H1 (cell line): ENCODE measurements at regions not wholly inside any gene's neighbourhood (a gene's known extent, or its start where the extent isn't known, plus 50 kb on each side); places are given as distances from the start of the nearest gene placed in this dataset.

Experiments
- CTCF ChIA-PET: fragments of 300-600 bp; sonication (Branson Sonifier 250); formaldehyde crosslinking; loops from one replicate; lab custom pipeline; 2021; ENCODE audit not compliant: partially characterized antibody; lab: Charles Lee
- POLR2A ChIA-PET: fragments of 300-600 bp; sonication (Branson Sonifier 250); formaldehyde crosslinking; loops from one replicate; lab custom pipeline; 2021; ENCODE audit warnings: inconsistent platforms; ENCODE audit not compliant: partially characterized antibody; lab: Charles Lee
- DNase-seq, 2 experiments: peaks; one replicate each; pipeline versions ENCODE4 v3.0.0 to v3.0.0-alpha.2; 2010 to 2022; ENCODE audit warnings: low spot score in 2 of 2, low read depth in 1 of 2, mixed read lengths in 1 of 2
- FAIRE-seq: peaks from 2 replicates; lab custom pipeline; 2011; peaks lifted over from hg19 to GRCh38; lab: Jason Lieb, UNC
- H2AFZ ChIP-seq: 2 replicates; pipeline ENCODE4 v1.8.1; 2012; ENCODE audit warnings: low read length, inconsistent platforms
- H2AK5ac ChIP-seq: 2 replicates; pipeline ENCODE4 v1.6.1; 2013; ENCODE audit warnings: low read depth, low read length
- H2BK120ac ChIP-seq: replicated peaks from 2 replicates; pipeline ENCODE3; 2013; ENCODE audit warnings: low read depth, low read length, inconsistent platforms
- H2BK12ac ChIP-seq: 2 replicates; pipeline ENCODE4 v1.6.1; 2013; ENCODE audit warnings: low read depth, low read length
- H2BK15ac ChIP-seq: 2 replicates; pipeline ENCODE4 v1.6.1; 2013; ENCODE audit warnings: low read length
- H2BK20ac ChIP-seq: 2 replicates; pipeline ENCODE4 v1.6.1; 2013; ENCODE audit warnings: low read length
- H2BK5ac ChIP-seq: 2 replicates; pipeline ENCODE4 v1.6.1; 2013; ENCODE audit warnings: low read depth, low read length
- H3K14ac ChIP-seq: 2 replicates; pipeline ENCODE4 v1.6.1; 2013; ENCODE audit warnings: inconsistent platforms; ENCODE audit not compliant: insufficient read length
- H3K18ac ChIP-seq: 2 replicates; pipeline ENCODE4 v1.6.1; 2013; ENCODE audit warnings: low read length; ENCODE audit errors: extremely low read depth
- H3K23ac ChIP-seq: 2 replicates; pipeline ENCODE4 v1.6.1; 2013; ENCODE audit warnings: inconsistent platforms; ENCODE audit not compliant: insufficient read length
- H3K23me2 ChIP-seq: 2 replicates; pipeline ENCODE4 v1.6.1; 2013; ENCODE audit warnings: low read depth, low read length
- H3K27ac ChIP-seq: 2 replicates; pipeline ENCODE4 v1.6.1; 2011; ENCODE audit warnings: low read depth, low read length, inconsistent platforms
- H3K27me3 ChIP-seq, 4 experiments: replicated peaks in 1 of 4; 1 replicate in 1 of 4; 2 replicates in 3 of 4; pipeline versions ENCODE4 v1.6.1 to v1.8.1; 2011 to 2013; ENCODE audit warnings: low read length in 3 of 4, mild to moderate bottlenecking in 3 of 4, inconsistent platforms in 2 of 4, mixed read lengths in 2 of 4, moderate library complexity in 1 of 4; ENCODE audit not compliant: control insufficient read depth in 3 of 4, insufficient read depth in 3 of 4; ENCODE audit errors: extremely low read depth in 1 of 4
- H3K36me3 ChIP-seq, 4 experiments: 2 replicates each; pipeline versions ENCODE4 v1.6.1 to v1.8.1; 2011 to 2013; ENCODE audit warnings: mild to moderate bottlenecking in 4 of 4, low read length in 3 of 4, moderate library complexity in 2 of 4, control low read depth in 1 of 4, inconsistent platforms in 1 of 4; ENCODE audit not compliant: insufficient read depth in 4 of 4, control insufficient read depth in 2 of 4
- H3K4ac ChIP-seq: replicated peaks from 2 replicates; pipeline ENCODE3; 2013; ENCODE audit warnings: low read length, low read depth, mixed read lengths, inconsistent platforms; ENCODE audit not compliant: insufficient read length
- H3K4me1 ChIP-seq, 4 experiments: replicated peaks in 1 of 4; 1 replicate in 1 of 4; 2 replicates in 3 of 4; pipeline versions ENCODE4 v1.6.1 to v1.8.1; 2011 to 2013; ENCODE audit warnings: low read length in 3 of 4, inconsistent platforms in 2 of 4, mixed read lengths in 1 of 4; ENCODE audit not compliant: insufficient read depth in 4 of 4, control insufficient read depth in 3 of 4
- H3K4me2 ChIP-seq, 2 experiments: 2 replicates each; pipeline versions ENCODE4 v1.6.1 to v1.8.1; 2011 to 2013; ENCODE audit warnings: low read depth in 2 of 2, low read length in 2 of 2, control low read depth in 1 of 2, inconsistent platforms in 1 of 2, mild to moderate bottlenecking in 1 of 2; ENCODE audit not compliant: insufficient read depth in 1 of 2
- H3K4me3 ChIP-seq, 4 experiments: fragments of 200-600, 300-600 bp in 1 of 4; sonication (generic), shearing (Covaris generic), sonication (Bioruptor Twin) in 1 of 4; 2 replicates each; pipeline versions ENCODE4 v1.5.1 to v1.8.1; 2011 to 2016; ENCODE audit warnings: low read length in 4 of 4, low read depth in 3 of 4, control low read depth in 2 of 4, inconsistent platforms in 2 of 4, mild to moderate bottlenecking in 2 of 4, mixed read lengths in 1 of 4, moderate library complexity in 1 of 4; ENCODE audit not compliant: insufficient read depth in 2 of 4; ENCODE audit errors: extremely low read depth in 1 of 4
- H3K56ac ChIP-seq: replicated peaks from 2 replicates; pipeline ENCODE3; 2013; ENCODE audit warnings: low read depth, mild to moderate bottlenecking, mixed read lengths, low read length, inconsistent platforms; ENCODE audit not compliant: insufficient read length
- H3K79me1 ChIP-seq: 2 replicates; pipeline ENCODE4 v1.6.1; 2013; ENCODE audit warnings: low read depth, low read length, control low read depth
- H3K79me2 ChIP-seq, 2 experiments: 2 replicates each; pipeline versions ENCODE4 v1.6.1 to v1.8.1; 2012 to 2013; ENCODE audit warnings: low read length in 2 of 2, mild to moderate bottlenecking in 2 of 2, inconsistent platforms in 1 of 2; ENCODE audit not compliant: insufficient read depth in 2 of 2, control insufficient read depth in 1 of 2
- H3K9ac ChIP-seq, 4 experiments: replicated peaks in 1 of 4; 1 replicate in 1 of 4; 2 replicates in 3 of 4; pipeline versions ENCODE4 v1.6.1 to v1.8.1; 2011 to 2013; ENCODE audit warnings: low read depth in 3 of 4, low read length in 3 of 4, control low read depth in 2 of 4, mild to moderate bottlenecking in 2 of 4, moderate library complexity in 2 of 4, inconsistent platforms in 1 of 4; ENCODE audit errors: extremely low read depth in 1 of 4
- H3K9me3 ChIP-seq, 2 experiments: 2 replicates each; pipeline versions ENCODE4 v1.6.1 to v1.8.1; 2012 to 2013; ENCODE audit warnings: mild to moderate bottlenecking in 2 of 2, moderate library complexity in 2 of 2, control low read depth in 1 of 2, inconsistent platforms in 1 of 2, low read depth in 1 of 2, low read length in 1 of 2, mixed read lengths in 1 of 2; ENCODE audit not compliant: insufficient read depth in 2 of 2
- H4K20me1 ChIP-seq, 2 experiments: replicated peaks in 1 of 2; 2 replicates each; pipeline versions ENCODE3 to v1.8.1; 2011 to 2013; ENCODE audit warnings: inconsistent platforms in 2 of 2, low read length in 2 of 2, mild to moderate bottlenecking in 1 of 2; ENCODE audit not compliant: insufficient read depth in 2 of 2, control insufficient read depth in 1 of 2
- H4K5ac ChIP-seq: 2 replicates; pipeline ENCODE4 v1.6.1; 2013; ENCODE audit warnings: low read length, low read depth, mixed read lengths, inconsistent platforms; ENCODE audit not compliant: insufficient read length
- H4K8ac ChIP-seq: 2 replicates; pipeline ENCODE4 v1.8.0; 2013; ENCODE audit warnings: mild to moderate bottlenecking, moderate library complexity, low read length, inconsistent platforms; ENCODE audit not compliant: insufficient read depth; ENCODE audit errors: extremely low read depth
- H4K91ac ChIP-seq: replicated peaks from 2 replicates; pipeline ENCODE3; 2013; ENCODE audit warnings: low read length, mixed read lengths, inconsistent platforms; ENCODE audit not compliant: insufficient read length
- JUN ChIP-seq: IDR thresholded peaks from 2 replicates; pipeline ENCODE4 v1.6.1; 2011; ENCODE audit warnings: low read depth, mild to moderate bottlenecking, improper control_type of control experiment, low read length
- PHF8 ChIP-seq: fragments of 200-600 bp; sonication (generic); conservative IDR thresholded peaks from 2 replicates; pipeline ENCODE4 v1.7.1; 2012; ENCODE audit warnings: low read depth, mild to moderate bottlenecking, inconsistent platforms, low read length, moderate library complexity
- SIX5 ChIP-seq: IDR thresholded peaks from 2 replicates; pipeline ENCODE4 v1.6.1; 2011; ENCODE audit warnings: mild to moderate bottlenecking, low read depth, low read length
- WGBS, 2 experiments: shearing (Covaris generic) in 1 of 2; methylation state at CpG; one replicate each; pipeline versions ENCODE4 v1.1.6 to v1.1.7; 2013 to 2015; ENCODE audit warnings: low lambda C conversion rate in 2 of 2, mixed read lengths in 2 of 2, inconsistent platforms in 1 of 2, low coverage in 1 of 2, missing lambda C conversion rate in 1 of 2; ENCODE audit not compliant: insufficient replicate concordance in 2 of 2, insufficient coverage in 1 of 2, insufficient read length in 1 of 2; ENCODE audit errors: extremely low coverage in 1 of 2, missing lambda C conversion rate in 1 of 2; 5-methylcytosine and 5-hydroxymethylcytosine counted together
- TF ChIP-seq, protein P1 (sequence below): IDR thresholded peaks from 2 replicates; pipeline ENCODE4 v1.6.1; 2012; ENCODE audit warnings: inconsistent platforms

DNA sequence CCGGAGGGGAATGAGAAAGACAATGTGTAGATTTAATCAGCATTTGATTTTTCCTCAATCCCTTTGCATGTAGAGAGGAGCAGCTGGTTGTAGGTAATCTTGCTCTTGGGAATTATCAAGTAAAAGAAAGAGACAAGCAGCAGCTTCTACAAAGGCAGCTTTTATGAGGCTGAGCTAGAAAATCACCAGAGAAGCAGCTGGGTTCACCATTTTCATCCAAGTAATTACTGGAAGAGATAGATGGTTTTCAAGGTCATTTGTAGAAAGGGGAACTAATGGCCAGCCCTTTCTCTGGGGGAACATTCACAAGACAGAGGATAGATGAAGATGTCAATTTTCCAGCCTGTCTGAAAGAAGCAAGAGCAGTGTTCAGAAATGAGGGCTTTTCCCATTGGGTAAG, 113.0 kb downstream of the RND3 start:
- H4K5ac ChIP-seq, result no peak overlapping the region
- no peak overlapping the region for H3K23ac ChIP-seq
- no peak overlapping the region for H3K4ac ChIP-seq
- no peak overlapping the region for H3K4me3 ChIP-seq
- no peaks in the 10 kb centered on the region for H3K27me3 ChIP-seq
- H4K20me1 ChIP-seq, result no peaks in the 10 kb centered on the region
- no peak overlapping the region for H2AFZ ChIP-seq
- 93% methylated on average over 1 of the region's 1 CpG; no CpG with 5 or more reads in 1 of the 2 experiments for WGBS, 2 experiments
- H2AK5ac ChIP-seq, result no peak overlapping the region
- no peaks in the 10 kb centered on the region for H3K79me1 ChIP-seq
- no peak overlapping the region for H2BK15ac ChIP-seq
- peaks cover 0 to 5% of the 10 kb centered on the region in 2 experiments; a peak in 1 of 4 replicates for H3K9me3 ChIP-seq
- no peak overlapping the region for H2BK12ac ChIP-seq
- ChIA-PET CTCF (no interaction called here), POLR2A (no interaction called here)
- FAIRE-seq (no peak), DNase-seq (no peak)
- no peaks in the 10 kb centered on the region for H3K36me3 ChIP-seq
- no peak overlapping the region for H3K18ac ChIP-seq
- no peak overlapping the region for H4K8ac ChIP-seq
- TF ChIP-seq JUN (no peak), PHF8 (no peak), SIX5 (no peak)
- TF ChIP-seq, protein P1, sequence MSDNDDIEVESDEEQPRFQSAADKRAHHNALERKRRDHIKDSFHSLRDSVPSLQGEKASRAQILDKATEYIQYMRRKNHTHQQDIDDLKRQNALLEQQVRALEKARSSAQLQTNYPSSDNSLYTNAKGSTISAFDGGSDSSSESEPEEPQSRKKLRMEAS, result no peak
- no peak overlapping the region for H2BK20ac ChIP-seq
- no peaks in the 10 kb centered on the region for H3K23me2 ChIP-seq
- H3K14ac ChIP-seq, result no peak overlapping the region
- no peak overlapping the region for H3K9ac ChIP-seq
- 0 out of 7 replicates have a peak, but pooled peaks cover 0 to 2% (median 0%) of the 10 kb centered on the region in 4 experiments for H3K4me1 ChIP-seq
- H3K4me2 ChIP-seq, result no peak overlapping the region
- no peak overlapping the region for H3K27ac ChIP-seq
- no peaks in the 10 kb centered on the region for H3K79me2 ChIP-seq
- no peak overlapping the region for H2BK120ac ChIP-seq
- no peak overlapping the region for H4K91ac ChIP-seq
- no peak overlapping the region for H3K56ac ChIP-seq
- H2BK5ac ChIP-seq, result no peak overlapping the region
